ENCODE measurements at regions not wholly inside any gene's neighbourhood (a gene's known extent, or its start where the extent isn't known, plus 50 kb on each side); places are given as distances from the start of the nearest gene placed in this dataset.

- no peaks in the 10 kb centered on the region for H3K27me3 ChIP-seq
- no peaks in the 10 kb centered on the region for H3K36me3 ChIP-seq
- no peaks in the 10 kb centered on the region for H3K4me1 ChIP-seq
- no peak overlapping the region for H3K27ac ChIP-seq
- ATAC-seq (no peak), DNase-seq (no peak)
- intact Hi-C loops (cut with DNase I) = no loop called here
- no peaks in the 10 kb centered on the region for H3K9me3 ChIP-seq
- TF ChIP-seq CTCF (IDR thresholded peaks at IDR 0.05) = no peak
- H3K4me3 ChIP-seq = no peak overlapping the region
Measured at GRCh38 chr7:49111706-49112105, 187.4 kb downstream of the CDC14C start.

- ATAC-seq = no peak
- no peak for TF ChIP-seq CTCF (IDR thresholded peaks at IDR 0.05)
- intact Hi-C loops (cut with DNase I) = no loop called here
- Histone ChIP-seq H3K4me1 (no peaks in the 10 kb centered on the region), H3K36me3 (no peaks in the 10 kb centered on the region), H3K27me3 (no peaks in the 10 kb centered on the region), H3K4me3 (no peak overlapping the region), H3K9me3 (no peaks in the 10 kb centered on the region), H3K27ac (no peak overlapping the region)
- DNase-seq = no peak
Measured at GRCh38 chr7:49112222-49112621, 187.9 kb downstream of the CDC14C start.

- ATAC-seq (no peak), DNase-seq (no peak)
- H3K36me3 ChIP-seq = no peaks in the 10 kb centered on the region
- H3K9me3 ChIP-seq = no peaks in the 10 kb centered on the region
- no peak overlapping the region for H3K4me3 ChIP-seq
- no peak for TF ChIP-seq CTCF (IDR thresholded peaks at IDR 0.05)
- intact Hi-C loops (cut with DNase I) = no loop called here
- no peaks in the 10 kb centered on the region for H3K4me1 ChIP-seq
- no peak overlapping the region for H3K27ac ChIP-seq
- no peaks in the 10 kb centered on the region for H3K27me3 ChIP-seq
Measured at GRCh38 chr7:49112647-49113046, 188.3 kb downstream of the CDC14C start.

- no peaks in the 10 kb centered on the region for H3K9me3 ChIP-seq
- intact Hi-C loops (cut with DNase I) = no loop called here
- H3K4me1 ChIP-seq = no peaks in the 10 kb centered on the region
- H3K4me3 ChIP-seq = no peak overlapping the region
- no peaks in the 10 kb centered on the region for H3K36me3 ChIP-seq
- no peak overlapping the region for H3K27ac ChIP-seq
- no peak for ATAC-seq
- DNase-seq = no peak
- no peaks in the 10 kb centered on the region for H3K27me3 ChIP-seq
- TF ChIP-seq CTCF (IDR thresholded peaks at IDR 0.05) = no peak
Measured at GRCh38 chr7:49119706-49120105, 195.4 kb downstream of the CDC14C start.

GRCh38 chr7:49125246-49125645, 200.9 kb downstream of the CDC14C start:
- DNase-seq = no peak
- Histone ChIP-seq H3K36me3 (no peaks in the 10 kb centered on the region), H3K4me1 (no peaks in the 10 kb centered on the region), H3K27me3 (no peaks in the 10 kb centered on the region), H3K27ac (no peak overlapping the region), H3K9me3 (no peaks in the 10 kb centered on the region), H3K4me3 (no peak overlapping the region)
- intact Hi-C loops (cut with DNase I) = no loop called here
- no peak for TF ChIP-seq CTCF (IDR thresholded peaks at IDR 0.05)
- ATAC-seq = no peak

- intact Hi-C loops (cut with DNase I) = no loop called here
- no peaks in the 10 kb centered on the region for H3K9me3 ChIP-seq
- H3K27me3 ChIP-seq = no peaks in the 10 kb centered on the region
- H3K4me1 ChIP-seq = no peaks in the 10 kb centered on the region
- no peaks in the 10 kb centered on the region for H3K36me3 ChIP-seq
- H3K4me3 ChIP-seq = no peak overlapping the region
- ATAC-seq (no peak), DNase-seq (no peak)
- TF ChIP-seq CTCF (IDR thresholded peaks at IDR 0.05) = no peak
- no peak overlapping the region for H3K27ac ChIP-seq
Measured at GRCh38 chr7:49127359-49127913, 203.1 kb downstream of the CDC14C start.

Measured in upper lobe of right lung (tissue), 1 donor.